Right lobe of liver (tissue), 4 donors: ENCODE measurements at regions not wholly inside any gene's neighbourhood (a gene's known extent, or its start where the extent isn't known, plus 50 kb on each side); places are given as distances from the start of the nearest gene placed in this dataset.

Experiments
- POLR2A ChIP-seq: fragments of 450-650 bp; IDR thresholded peaks from one replicate; pipeline ENCODE4 v1.6.1; 2017; ENCODE audit warnings: antibody characterized with exemption, mild to moderate bottlenecking
- TF ChIP-seq, protein P1 (sequence below), 4 donors: fragments of 200-600 bp in 3 of 4; fragments of 450-650 bp in 1 of 4; IDR thresholded peaks; one replicate each; pipeline versions ENCODE4 v1.5.1 to v1.8.0; 2016 to 2022; ENCODE audit warnings: antibody characterized with exemption in 4 of 4, mild to moderate bottlenecking in 2 of 4
- donor health status: DM: no; HTN: no; CAD: no.
- donor health status: DM: no; HTN: no; CAD: no.
- donor health status: DM: no; HTN: yes; CAD: no.

DNA sequence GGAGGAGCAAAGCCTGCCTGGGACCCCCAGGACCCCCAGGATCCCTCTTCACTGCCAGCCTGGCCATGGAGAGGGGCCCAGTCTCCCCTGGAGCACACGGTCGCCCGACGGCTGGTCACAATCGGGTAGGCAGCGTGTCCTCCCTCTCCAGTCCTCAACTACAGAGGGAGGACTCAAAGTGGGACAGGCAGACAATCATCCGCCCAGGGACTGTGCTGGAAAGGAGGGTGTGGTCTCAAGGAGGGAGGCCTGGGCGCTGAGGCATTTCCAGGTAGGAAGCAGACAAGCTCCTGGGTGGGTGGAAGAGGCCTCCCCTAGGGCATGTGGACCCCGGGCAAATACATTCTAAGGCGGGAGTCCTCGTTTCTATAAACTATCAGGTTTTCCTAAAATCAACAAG is 93.2 kb upstream of the ADAMTS2 start:
- TF ChIP-seq, protein P1, sequence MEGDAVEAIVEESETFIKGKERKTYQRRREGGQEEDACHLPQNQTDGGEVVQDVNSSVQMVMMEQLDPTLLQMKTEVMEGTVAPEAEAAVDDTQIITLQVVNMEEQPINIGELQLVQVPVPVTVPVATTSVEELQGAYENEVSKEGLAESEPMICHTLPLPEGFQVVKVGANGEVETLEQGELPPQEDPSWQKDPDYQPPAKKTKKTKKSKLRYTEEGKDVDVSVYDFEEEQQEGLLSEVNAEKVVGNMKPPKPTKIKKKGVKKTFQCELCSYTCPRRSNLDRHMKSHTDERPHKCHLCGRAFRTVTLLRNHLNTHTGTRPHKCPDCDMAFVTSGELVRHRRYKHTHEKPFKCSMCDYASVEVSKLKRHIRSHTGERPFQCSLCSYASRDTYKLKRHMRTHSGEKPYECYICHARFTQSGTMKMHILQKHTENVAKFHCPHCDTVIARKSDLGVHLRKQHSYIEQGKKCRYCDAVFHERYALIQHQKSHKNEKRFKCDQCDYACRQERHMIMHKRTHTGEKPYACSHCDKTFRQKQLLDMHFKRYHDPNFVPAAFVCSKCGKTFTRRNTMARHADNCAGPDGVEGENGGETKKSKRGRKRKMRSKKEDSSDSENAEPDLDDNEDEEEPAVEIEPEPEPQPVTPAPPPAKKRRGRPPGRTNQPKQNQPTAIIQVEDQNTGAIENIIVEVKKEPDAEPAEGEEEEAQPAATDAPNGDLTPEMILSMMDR (IDR thresholded peaks at IDR 0.05), result no peak
- TF ChIP-seq POLR2A, result no peak
